HG03432 (cell line): ENCODE measurements at regions not wholly inside any gene's neighbourhood (a gene's known extent, or its start where the extent isn't known, plus 50 kb on each side); places are given as distances from the start of the nearest gene placed in this dataset.
A peak's percentile ranks its signal among the peaks of the same experiment; 100 is the strongest.

ENCODE experiments used
- ATAC-seq: cut with Tn5 transposase; IDR thresholded peaks from one replicate; pipeline ENCODE4 v1.9.1; 2021; ENCODE audit warnings: mild to moderate bottlenecking, moderate library complexity; ENCODE audit not compliant: unreplicated experiment

GRCh38 chr18:59848002-59848401 lies 51.8 kb upstream of the PMAIP1 start:
- ATAC-seq = peak; percentile 28

GRCh38 chr18:59847491-59847846 lies 52.3 kb upstream of the PMAIP1 start:
- peak; percentile 34 for ATAC-seq

- ATAC-seq = peak; percentile 94
These were observed 52.8 kb upstream of the PMAIP1 start for GRCh38 chr18:59846814-59847490.

GRCh38 chr18:59842947-59843346 lies 56.8 kb upstream of the PMAIP1 start:
- ATAC-seq = no peak

GRCh38 chr18:59839931-59840685 lies 59.7 kb upstream of the PMAIP1 start:
- no peak for ATAC-seq

- no peak for ATAC-seq
These were observed 60.5 kb upstream of the PMAIP1 start for GRCh38 chr18:59839246-59839645.

GRCh38 chr18:59837586-59837985 lies 62.2 kb upstream of the PMAIP1 start:
- peak; percentile 41 for ATAC-seq

GRCh38 chr18:59835605-59836379 lies 64.0 kb upstream of the PMAIP1 start:
- peak; percentile 60 for ATAC-seq

- peak; percentile 51 for ATAC-seq
These were observed 65.5 kb upstream of the PMAIP1 start for GRCh38 chr18:59834267-59834666.

GRCh38 chr18:59833785-59834184 lies 66.0 kb upstream of the PMAIP1 start:
- peak; percentile 80 for ATAC-seq

GRCh38 chr18:59823596-59824195 lies 76.1 kb upstream of the PMAIP1 start:
- ATAC-seq = peak; percentile 80

- ATAC-seq = no peak
These were observed 76.9 kb upstream of the PMAIP1 start for GRCh38 chr18:59822612-59823550.

GRCh38 chr18:59821983-59822382 lies 77.8 kb upstream of the PMAIP1 start:
- ATAC-seq = no peak

GRCh38 chr18:59820663-59821062 lies 79.1 kb upstream of the PMAIP1 start:
- ATAC-seq = no peak

- ATAC-seq = no peak
These were observed 81.0 kb upstream of the PMAIP1 start for GRCh38 chr18:59818769-59819168.

GRCh38 chr18:59814891-59815290 lies 84.9 kb upstream of the PMAIP1 start:
- ATAC-seq = no peak

GRCh38 chr18:59813942-59814341 lies 85.9 kb upstream of the PMAIP1 start:
- ATAC-seq = no peak

GRCh38 chr18:59810735-59811520 lies 88.9 kb upstream of the PMAIP1 start:
- ATAC-seq = no peak

- ATAC-seq = no peak
These were observed 89.6 kb upstream of the PMAIP1 start for GRCh38 chr18:59810183-59810582.
